GM10266 (cell line): ENCODE measurements at regions not wholly inside any gene's neighbourhood (a gene's known extent, or its start where the extent isn't known, plus 50 kb on each side); places are given as distances from the start of the nearest gene placed in this dataset.

Source experiments
- DNase-seq: peaks from one replicate; pipeline ENCODE4 v3.0.0; 2012; ENCODE audit errors: extremely low spot score
- TF ChIP-seq, protein P1 (sequence below): IDR thresholded peaks from 2 replicates; pipeline ENCODE4 v1.5.1; 2012; ENCODE audit warnings: mild to moderate bottlenecking, low read depth; ENCODE audit not compliant: control insufficient read depth, insufficient read depth; ENCODE audit errors: missing control alignments

DNA sequence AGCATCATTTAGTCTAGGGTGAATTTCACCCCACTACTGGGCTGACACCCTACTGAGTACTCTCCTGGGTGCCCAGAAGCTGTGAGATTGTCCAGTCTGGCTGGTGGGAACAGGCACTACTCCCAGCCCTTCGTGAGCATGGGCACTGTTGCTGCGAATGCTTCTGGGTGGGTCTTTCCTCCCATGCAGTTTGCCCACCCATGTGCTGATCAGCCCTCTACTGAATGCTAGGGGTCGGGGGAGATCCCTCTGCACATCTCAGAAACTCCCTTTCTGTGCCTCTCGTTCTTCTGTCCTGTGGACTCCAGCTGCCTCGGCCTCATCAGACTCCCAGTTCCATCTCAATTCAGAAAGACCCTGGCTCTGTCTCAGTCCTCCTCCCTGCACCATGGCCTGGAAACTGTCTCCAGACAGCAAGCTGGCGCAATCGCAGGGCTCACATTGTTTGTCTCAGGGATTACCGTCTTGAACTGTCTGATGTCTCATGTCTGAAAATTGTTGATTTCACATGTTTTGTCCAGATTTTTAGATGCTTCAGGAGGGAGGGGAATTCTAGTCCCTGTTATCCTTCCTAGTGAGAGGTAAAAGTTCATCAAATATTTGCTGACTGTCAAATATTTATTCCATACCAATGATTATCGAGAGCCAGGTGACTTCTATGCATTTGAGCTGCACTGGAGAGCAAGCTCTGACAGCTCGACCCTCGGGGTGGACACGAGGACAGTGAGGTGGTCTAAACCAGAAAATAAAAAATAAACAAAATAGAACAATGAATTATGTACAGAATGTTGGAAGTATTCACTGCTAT, 316.6 kb upstream of the RTL1 start:
- DNase-seq = no peak
- TF ChIP-seq, protein P1, sequence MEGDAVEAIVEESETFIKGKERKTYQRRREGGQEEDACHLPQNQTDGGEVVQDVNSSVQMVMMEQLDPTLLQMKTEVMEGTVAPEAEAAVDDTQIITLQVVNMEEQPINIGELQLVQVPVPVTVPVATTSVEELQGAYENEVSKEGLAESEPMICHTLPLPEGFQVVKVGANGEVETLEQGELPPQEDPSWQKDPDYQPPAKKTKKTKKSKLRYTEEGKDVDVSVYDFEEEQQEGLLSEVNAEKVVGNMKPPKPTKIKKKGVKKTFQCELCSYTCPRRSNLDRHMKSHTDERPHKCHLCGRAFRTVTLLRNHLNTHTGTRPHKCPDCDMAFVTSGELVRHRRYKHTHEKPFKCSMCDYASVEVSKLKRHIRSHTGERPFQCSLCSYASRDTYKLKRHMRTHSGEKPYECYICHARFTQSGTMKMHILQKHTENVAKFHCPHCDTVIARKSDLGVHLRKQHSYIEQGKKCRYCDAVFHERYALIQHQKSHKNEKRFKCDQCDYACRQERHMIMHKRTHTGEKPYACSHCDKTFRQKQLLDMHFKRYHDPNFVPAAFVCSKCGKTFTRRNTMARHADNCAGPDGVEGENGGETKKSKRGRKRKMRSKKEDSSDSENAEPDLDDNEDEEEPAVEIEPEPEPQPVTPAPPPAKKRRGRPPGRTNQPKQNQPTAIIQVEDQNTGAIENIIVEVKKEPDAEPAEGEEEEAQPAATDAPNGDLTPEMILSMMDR = no peak

DNA sequence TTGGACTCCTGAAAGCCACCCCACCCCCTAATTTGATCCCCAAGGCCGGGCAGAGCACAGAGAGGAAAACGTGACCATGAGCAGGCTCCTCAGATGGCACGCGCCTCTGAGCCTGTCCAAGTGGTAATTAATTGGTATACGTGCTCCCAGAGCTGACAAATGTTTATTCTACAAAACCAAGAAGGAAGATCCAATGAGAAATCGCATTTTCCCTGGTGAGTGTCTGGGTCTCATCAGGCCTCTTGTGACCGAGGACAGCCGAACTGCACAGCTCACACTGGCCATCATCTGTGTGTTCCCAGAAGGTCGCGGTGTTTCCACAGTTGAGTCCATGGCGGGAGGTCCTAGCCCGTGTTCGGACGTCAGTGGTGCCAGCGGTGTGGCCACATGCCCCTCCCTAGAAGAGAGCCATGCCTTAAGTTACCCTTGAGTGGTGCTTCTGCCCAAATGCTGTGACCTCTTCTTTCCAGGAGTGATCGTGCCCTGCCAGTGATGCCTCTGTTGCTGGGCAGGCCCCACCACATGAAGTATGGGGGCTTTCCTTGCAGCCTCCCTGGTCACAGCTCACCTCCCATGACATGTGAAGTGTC, 317.5 kb upstream of the RTL1 start:
- no peak for DNase-seq
- TF ChIP-seq, protein P1 = no peak

DNA sequence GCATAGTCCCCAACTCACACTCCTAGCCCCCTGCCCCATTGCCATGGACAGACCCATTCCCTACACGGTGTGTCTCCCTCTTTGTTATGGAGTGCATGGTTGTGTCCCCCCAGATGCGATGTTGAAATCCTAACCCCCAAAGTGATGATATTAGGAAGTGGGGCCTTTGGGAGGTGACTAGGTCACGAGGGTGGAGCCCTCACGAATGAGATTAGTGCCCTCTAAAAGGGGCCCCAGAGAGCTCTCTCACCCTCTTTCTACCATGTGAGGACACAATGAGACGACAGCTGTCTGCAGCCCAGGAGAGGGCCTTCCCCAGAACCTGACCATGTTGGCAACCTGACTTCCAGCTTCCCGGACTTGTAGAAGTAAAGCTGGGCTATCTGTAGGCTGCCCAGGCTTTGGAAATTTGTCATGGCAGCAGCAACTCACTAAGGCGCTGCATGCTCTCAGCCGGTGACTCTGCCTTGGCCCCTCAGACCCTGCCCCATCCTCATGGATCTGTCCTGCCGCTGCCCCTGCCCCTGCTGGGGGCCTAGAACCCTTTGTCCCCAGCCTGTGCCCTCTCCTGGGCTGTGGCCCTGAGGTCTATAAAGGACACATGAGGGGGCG, 318.1 kb upstream of the RTL1 start:
- TF ChIP-seq, protein P1 = no peak
- DNase-seq = no peak

DNA sequence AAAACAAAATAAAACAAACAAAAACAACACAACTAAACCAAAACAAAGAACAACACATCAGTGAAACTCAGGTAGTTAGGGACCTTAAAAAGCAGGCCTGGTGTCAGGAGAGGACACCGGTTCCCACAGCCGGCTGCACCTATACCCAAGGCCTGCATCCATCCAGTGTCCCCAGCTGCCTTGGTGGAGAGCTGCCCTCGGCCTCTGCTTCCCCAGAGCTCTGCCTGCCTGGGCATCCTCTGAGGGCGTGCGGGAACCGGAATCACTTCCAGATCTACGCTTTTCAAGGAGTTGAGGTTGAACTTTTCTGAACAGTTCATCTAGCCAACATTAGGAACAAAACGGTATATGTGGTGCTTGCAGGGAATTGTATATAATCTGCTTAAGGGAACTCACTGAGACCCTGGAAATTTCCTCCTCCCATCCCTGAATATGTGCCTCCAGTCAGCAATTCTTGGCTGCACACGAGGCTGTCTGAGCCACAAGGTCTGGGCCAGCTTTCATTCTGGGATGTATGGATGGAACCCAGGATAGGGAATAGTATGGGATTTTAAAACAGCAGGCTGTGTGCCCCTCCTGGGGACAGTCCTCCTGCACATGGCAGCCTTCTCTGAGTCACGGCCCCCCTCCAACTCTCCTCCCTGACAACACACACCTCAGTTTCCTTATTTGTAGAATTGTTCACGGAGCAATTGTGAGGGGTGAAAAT, 319.0 kb upstream of the RTL1 start:
- TF ChIP-seq, protein P1 = no peak
- no peak for DNase-seq

DNA sequence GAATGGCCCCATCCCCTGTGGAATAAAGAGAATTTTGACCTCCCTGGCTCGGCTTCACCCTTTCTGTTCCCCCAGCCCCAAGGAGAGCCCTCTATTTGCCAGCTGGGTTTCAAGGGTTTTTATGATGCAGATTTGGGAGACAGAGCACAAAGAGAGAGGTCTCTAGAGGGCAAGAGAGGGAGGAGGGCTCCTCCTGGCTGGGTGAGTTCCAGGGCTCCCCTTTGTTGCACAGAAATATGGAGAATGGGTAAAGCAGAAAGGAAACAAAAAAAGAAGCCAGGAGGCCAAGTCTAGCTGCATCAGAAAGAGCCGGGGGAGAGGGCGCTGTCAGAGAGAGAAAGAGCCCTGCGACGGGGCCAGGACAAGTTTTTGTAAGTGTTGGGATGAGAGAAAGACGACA, 319.6 kb upstream of the RTL1 start:
- TF ChIP-seq, protein P1 = no peak
- DNase-seq = no peak

DNA sequence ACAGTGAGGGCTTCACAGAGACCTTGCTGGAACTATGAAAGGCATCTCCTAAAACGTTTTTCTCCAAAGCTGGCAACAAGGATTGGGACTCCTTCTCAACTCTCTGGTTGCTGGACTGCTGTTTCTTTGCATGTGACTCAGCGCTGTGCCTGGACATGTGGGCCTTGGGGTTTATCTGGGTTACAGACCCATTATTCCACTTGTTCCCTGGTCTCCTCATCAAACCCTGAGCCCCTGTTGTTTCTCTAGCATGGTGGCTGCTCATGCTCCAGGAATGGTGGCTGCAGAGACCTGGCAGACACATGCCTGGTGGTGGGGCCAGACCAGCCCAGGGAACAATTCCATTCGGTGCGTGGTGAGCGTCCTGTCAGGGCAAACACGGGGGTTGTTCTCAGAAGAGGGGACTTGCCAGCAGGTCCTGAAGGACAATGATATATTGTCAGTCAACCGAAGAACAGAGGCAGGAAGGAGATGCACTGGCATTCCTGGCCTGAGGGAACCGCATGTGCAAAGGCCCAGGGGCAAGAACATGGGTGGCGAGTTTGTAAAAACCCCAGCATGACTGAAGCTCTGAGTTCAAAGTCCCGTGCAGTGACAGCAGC, 320.1 kb upstream of the RTL1 start:
- no peak for DNase-seq
- TF ChIP-seq, protein P1 = no peak
